ENCODE measurements at regions not wholly inside any gene's neighbourhood (a gene's known extent, or its start where the extent isn't known, plus 50 kb on each side); places are given as distances from the start of the nearest gene placed in this dataset.
"Not testable (repeated sequence)": the region's sequence is repeated elsewhere in the genome, so short reads cannot be mapped to it uniquely, and the experiment has no call there.

DNA sequence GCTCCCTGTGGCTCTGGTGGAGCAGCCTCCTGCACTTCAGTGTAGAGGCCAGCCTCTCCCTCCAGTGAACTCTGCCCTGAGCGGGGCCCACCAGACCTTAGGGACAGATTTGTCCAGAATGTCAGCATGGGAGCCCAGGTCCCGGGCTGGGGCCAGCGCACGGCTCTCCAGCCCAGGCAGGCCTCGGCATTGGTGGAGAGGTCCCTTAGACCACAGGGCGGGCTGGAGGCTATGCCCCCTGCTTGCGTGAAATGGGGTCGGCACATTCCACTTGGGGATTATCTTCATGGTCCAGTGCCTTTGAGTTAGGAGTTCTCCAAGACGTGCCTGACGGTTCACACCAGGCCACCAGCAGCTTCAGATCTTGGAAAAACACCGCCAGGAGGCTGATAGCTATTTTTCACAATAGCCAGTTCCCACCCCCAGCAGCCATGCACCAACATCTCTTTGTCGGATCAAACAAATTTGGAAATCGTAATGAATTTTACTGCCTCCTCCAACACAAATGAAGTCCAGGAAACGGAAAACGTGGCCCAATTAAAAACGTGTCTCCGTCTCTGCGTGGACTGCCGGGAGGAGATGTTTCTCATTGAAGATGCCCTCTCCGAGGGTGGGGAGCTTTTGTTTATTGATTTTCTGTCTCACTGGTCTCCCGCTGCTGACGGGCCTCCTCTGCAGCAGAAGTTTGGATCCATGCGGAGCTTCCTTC is 110.0 kb upstream of the CIBAR2 start:
- no peak for DNase-seq

DNA sequence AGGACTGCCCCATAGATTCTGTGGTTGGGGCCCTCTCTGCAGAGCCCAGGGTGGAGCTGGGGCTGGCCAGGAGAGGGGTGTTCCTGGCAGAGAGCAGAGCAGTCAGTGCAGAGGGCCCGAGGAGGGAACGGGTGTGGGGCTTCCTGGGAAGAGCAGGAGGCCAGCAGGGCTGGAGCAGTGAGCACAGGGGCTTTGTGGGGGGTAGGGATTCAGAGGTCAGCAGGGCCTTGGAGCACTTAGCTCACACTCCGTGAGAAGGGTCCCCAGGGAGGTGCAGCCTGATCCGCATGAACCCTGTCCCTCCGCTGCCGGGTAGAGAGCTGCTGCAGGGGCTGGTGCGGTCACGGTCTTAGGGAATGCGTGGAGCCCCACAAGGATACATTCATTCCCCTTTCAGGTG is 113.0 kb upstream of the CIBAR2 start:
- DNase-seq: no peak

DNA sequence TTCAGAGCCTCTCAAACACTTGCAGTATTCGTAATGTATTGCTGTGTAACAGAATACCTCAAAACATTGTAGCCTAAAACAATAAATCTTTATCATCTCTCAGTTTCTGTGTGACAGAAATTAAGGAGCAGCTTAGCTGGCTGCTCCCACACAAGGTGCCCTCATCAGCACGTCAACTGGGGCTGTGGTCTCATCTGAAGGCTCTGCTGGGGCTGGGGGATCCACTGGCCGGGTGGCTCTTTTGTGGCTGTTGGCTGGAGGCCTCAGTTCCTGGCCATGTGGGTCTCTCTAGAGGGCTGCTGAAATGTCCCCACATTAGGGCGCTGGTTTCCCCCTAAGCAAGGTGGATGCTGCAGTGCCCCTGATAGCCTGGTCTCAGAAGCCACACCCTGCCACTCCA is 113.4 kb upstream of the CIBAR2 start:
- no peak for DNase-seq

DNA sequence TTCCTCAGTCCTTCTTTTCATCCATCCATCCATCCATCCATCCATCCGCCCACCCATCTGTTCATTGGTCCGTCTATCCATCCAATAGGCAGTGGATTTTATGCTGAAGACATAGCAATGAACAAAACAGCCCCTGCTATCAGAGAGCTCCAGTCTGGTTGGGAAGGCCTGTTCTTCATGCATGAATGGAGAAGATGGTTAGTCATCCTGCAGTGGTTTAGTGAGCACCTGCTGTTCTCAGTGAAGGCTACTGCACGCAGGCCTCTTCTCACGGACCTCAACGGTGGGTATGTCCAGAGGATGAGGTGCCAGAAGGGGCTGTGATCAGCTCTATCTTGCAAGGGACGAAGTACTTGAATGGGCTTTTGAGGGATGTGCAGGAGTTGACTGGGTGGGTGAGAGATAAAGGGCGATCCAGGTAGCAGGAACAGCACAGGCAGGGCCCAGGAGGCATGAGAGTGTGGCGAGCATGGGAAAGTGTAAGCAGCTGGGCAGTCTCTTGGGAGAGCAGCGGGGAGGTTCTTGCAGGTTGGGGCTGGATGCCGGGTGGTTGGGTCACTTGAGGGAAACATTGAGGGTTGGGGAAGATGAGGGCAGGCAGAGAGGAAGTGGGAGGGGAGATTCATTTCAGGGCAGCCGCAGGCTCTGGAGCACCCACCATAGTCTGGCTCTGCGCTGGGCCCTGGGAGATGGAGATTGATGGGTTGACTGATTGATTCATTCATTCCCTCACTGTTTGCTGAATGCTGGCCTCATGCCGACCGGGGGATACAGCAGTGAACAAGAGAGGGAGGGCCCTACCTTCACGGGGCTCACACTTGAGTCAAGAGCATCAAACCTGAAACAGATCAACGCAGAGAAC is 115.0 kb upstream of the CIBAR2 start:
- no peak for DNase-seq

DNA sequence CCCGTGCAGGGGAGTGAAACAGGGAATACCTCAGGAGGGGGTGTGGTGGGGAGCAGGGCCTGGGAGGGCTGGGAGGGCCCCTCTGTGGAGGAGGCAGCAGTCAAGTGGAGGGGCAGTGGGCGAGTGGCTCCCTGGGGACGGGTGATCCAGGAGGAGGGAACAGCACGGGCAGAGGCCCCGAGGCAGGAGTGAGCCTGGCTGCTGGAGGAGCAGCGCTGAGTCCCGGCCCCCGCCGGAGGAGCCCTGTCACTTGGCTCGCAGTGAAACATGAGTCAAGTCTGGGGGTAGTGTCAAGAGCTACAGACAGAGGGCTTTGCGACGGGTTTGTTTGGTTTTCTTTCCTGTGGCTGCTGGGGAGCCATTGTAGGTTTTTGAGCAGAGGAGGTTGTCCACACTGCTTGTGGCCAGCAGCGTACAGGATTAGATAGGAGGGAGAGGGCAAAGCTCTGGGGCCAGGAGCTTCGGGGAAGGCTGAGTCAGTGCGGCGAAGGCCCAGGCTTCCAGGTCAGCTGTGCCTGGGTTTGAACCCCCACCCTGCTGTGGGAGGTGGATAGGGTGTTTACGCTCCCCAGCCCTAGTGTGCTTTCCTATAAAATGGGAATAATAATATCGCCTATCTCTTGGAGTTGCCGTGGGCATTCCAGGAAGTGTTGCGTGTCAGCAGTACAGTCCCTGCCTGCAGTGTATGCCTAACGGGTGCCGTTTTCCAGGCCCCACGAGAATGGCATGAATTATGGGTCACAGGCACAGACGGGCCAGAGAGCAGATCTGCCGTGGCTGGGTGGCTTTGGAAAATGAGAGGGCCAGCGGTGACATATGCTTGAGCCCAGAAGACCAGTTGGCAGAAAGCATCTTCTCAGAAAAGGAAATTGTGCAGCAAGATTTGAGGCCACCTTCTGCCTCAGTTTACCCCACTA is 115.9 kb upstream of the CIBAR2 start:
- no peak for DNase-seq

DNA sequence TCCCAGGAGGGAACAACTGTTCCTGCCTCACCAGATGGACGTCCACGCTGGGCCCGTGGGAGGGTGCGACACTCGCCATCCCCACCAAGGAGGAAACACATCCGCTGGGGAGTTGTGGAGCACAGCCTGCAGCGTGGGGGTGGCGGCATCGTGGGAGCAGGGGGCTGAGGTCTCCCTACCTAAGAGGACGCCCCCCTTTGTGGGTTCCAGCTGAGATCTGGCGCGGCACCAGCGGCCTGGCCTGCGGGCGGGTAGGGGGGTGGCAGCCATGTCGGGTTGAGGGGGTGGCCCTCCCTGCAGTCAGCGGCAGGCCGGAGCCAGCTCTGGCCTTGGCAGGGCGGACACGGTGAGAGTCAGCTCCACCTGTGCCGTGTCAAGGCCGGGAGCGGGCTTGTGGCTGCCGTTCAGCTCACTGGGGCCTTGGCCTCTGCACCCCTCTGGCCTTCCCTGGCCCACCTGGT is 116.7 kb upstream of the CIBAR2 start:
- no peak for DNase-seq

DNA sequence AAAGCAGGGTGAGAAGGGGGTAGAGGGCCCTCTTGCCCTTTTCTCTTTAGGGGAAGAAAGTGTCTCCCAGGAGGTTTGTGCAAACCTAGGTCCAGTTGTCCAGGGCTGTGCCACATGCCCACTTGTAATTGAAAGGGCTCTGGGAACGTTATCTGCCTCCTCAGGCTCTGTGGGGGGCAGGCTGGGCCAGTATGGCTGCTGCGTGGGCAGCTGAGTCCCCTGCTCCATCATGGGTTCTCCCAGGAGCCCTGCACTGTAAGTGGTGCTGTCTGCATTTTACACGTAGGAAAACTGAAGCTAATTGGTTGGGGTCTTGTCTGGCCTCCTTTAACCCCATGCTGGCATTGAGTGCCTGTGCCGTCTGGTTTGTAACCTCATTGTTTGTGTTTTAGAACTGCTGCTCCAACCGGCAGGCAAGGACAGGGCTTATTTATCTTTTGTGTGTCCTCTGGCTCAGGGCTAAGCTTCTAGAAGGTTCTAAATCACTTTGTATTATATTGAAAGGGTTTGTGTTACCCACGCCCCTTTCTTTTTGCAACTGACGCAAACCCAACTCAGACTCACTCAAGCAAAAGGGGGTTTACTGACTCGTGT is 117.7 kb upstream of the CIBAR2 start:
- no peak for DNase-seq

DNA sequence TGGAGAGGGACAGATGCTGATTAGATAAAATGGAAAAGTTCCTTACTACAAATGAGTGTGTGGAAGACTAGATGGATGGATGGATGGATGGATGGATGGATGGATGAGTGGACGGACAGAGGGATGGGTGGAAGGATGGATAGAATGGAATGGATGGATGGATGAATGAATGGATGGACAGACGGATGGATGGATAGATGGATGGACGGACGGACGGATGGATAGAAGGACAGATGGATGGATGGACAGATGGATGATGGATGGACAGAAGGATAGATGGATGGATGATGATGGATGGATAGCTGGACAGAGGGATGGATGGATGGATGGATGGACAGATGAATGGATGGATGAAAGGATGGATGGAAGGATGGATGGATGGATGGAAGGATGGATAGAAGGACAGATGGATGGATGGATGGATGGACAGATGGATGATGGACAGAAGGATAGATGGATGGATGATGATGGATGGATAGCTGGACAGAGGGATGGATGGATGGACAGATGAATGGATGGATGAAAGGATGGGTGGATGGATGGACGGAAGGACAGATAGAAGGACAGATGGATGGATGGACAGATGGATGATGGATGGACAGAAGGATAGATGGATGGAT is 118.6 kb upstream of the CIBAR2 start:
- not testable (repeated sequence) for DNase-seq

DNA sequence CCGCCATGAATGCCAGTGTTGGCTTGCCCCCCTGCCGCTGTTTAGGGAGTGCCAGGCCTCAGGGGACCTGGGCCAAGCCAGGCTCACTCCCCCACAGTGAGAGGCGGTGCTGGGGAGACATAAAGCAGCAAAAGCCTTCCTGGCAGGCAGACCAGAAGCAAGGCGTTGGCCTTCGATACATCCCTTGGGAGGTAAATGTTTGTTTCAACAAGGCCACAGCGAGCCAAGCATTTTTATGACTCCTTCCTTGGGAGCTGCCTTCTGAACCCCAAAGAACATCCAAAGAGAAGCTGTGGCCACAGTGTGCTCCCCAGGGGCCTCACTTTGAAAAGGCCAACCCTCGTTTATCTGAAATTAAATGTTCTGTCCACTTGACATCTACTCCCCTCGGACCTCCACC is 119.7 kb upstream of the CIBAR2 start:
- DNase-seq: no peak

DNA sequence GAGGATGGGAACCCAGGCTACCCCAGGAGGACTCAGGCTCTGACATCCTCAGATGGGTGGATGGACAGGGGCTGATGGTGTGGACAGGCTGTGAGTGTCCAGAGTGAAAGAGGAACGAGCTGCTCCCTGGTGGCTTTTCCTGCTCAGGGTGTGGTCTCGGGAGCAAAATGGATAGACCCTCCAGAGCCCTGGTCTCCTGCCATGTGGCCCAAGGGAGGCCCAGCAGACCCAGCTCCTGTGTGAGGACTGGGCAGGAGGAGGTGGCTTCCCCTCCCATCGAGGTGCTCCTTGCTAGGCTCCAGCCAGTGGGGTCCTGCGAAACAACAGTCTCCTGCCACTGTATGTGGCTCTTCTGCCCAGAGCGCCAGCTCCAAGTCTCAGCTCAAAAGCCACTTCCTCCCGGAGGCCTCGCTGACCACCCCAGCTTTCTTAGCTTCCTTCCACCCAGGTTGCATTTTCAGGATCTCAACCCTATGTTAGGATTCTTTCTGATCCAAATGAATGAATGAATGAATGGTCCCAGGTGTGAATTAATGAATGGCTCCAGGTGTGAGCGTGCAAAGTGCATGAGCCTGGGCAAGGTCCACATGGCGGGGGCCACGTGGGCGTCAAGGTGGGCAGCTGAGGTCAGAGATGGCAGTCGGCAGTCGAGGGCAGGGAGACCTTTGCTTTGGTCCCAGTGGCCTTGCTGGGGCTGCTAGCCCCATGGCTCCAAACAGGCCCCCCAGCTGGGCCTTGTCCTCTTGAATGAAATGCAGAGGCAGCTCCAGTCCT is 120.3 kb upstream of the CIBAR2 start:
- DNase-seq: no peak

DNA sequence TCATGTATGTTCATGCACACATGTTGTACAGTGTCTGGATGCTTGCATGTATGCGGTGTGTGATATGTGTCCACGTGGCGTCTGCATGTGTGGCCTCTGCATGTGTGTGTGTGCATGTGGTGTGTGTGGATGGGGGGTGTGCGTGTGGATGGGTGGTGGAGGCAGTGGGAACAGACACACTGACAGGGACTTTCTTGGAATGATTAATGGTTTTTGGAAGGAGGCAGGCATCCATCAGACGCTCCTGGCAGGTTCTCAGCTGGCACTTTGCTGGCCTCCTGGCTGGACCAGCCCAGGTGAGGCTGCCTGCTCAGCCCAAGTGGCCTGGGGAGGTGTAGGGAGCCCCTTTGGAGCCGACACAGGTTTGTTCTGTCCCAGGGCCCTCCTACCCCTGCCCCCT is 121.2 kb upstream of the CIBAR2 start:
- no peak for DNase-seq

DNA sequence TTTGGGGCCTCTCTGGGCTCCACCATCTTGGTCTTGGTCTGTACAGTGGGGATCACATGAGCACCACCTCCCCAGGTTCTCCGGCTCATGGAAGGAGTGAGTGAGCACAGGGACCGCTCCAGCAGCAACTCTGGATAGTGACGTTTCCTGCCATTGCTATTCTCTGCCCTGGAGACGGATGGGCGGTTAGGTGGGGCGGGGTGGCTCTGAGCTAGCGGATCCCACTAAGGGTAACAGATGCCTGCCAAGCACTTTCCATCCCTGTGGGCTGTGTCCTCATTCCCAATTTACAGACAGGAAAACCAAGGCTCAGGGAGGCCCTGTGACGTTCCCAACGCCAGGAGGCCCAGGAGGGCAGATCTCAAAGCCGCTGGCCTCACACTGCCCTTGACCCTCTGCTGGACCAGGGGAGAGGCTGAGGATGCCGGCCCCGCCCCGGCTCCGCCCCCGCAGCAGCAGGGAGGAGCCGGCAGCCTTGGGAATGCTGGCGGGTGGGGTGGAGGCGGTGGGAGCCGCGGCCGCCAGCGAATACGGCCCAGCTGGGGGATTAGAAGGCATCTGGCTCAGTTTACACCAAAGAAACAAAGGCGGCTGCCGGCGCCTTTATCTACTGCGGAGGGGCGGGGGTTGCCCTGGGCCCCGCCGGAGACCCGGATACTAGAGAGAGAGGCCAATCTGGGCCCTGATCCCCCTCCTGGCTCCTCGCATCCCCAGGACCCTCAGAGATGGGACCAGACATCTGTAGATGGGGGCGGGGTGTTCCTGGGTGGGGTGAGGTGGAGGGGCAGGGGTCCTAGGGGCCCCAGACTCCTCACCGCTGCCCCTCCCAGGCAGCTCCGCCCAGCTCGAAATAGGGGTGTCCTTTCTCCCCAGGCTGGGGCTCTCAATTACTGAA is 122.3 kb upstream of the CIBAR2 start:
- DNase-seq: no peak

DNA sequence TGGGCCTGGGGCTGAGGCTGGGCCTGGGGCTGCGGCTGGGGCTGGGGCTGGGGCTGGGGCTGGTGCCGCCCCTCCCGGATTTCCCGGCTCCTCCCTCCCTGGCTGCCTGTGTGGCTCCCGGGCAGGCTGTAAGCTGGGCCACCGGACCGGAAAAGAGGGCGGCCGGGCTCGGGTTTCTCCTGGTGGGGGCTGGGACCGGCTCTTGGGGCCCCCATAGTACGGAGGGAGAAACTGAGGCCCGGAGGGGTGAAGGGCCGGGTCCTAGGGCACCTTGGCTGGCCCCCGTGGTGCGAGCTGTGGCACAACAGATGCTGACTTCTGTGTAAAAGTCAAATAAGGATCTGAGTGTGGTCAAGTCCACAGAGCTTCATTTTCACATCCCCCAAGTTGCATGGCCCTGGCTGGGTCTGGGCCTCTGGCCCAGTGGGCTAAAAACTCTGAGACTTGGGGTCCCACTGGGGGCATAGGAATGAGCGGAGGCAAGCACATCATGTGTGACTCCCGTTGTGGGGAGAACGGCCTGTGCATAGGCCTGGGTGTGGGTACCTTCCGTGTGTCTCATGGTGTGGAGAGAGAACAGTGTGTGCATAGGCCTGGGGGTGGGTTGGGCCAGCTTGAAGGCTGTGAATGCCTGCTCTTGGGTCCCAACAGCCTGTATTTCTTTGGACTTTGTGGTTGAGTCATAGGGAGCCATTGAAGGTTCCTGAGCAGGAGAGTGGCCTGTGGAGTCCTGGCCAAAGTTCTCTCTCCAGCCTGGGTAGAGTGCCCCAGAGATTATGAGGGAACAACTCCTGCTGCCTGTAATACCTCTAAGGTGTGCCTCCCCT is 123.9 kb upstream of the CIBAR2 start:
- no peak for DNase-seq

DNA sequence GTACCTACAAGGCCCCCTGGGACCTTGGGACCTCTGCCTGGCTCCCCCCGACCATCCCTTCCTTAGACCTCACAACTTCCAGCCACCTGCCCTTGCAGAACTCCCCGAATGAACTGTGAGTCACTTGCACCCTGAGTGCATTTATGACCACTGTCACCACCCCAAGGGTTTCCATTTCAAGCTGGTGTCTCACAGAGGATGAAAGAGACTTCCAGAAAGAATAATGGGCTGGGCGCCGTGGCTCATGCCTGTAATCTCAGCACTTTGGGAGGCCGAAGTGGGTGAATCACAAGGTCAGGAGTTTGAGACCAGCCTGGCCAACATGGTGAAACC is 124.5 kb upstream of the CIBAR2 start:
- no peak for DNase-seq

DNA sequence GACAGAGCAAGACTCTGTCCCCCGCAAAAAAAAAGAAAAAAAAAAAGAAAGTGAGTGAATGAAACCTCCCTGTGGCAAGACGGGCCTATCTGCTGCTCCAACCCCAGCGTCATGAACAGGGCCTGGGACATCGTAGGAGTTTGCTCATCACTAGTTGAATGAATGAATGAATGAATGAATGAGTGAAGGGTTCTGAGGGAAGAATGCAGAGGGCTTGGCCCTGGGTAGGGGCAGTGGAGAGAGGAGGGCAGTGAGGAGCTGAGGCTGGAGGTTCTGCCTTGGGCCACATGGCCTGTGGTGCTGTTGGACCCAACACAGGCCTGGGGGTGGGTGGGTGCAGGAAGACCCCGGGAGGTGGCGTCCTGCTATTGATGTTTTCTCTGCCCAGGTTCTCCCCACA is 125.5 kb upstream of the CIBAR2 start:
- DNase-seq: no peak

DNA sequence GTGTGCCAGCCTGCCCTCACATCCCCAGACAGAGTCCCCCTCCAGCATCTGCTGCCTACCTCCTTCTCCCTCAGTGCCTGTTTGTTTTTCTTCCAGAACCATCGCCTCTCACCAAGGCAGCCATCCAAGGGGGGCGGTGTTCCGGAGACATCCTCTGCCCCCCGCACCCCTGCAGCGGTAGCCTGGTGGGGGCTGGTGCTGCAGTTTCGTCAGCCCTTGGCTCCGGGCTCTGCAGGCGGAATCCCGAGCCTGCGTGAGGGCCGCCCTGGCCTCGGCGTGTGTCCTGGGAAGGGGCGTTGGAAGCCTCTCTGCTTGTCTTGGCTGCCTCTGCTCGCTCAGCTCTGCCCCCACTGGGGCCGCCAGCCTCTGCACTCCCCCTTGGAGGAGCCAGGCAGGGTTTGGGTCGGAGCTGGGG is 126.0 kb upstream of the CIBAR2 start:
- no peak for DNase-seq

DNA sequence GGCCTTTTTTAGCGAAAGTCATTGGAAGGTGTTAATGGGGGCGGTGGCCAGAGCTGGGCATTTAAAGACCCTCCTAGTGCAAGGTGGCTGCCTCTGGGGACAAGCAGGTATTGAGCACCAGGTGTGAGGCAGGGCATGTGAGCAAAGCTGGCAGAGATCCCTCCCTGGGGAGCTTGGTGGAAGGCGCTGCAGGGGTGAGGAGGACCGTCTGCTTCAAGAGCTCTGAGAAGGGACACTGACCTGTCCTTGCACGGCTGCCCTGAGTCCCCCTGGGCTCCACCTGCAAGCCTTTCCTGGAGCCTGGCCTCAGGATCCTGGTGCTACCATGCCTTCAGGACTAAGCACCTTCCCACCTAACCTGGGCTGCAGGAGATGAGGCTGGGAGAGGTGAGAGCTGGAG is 127.0 kb upstream of the CIBAR2 start:
- no peak for DNase-seq

DNA sequence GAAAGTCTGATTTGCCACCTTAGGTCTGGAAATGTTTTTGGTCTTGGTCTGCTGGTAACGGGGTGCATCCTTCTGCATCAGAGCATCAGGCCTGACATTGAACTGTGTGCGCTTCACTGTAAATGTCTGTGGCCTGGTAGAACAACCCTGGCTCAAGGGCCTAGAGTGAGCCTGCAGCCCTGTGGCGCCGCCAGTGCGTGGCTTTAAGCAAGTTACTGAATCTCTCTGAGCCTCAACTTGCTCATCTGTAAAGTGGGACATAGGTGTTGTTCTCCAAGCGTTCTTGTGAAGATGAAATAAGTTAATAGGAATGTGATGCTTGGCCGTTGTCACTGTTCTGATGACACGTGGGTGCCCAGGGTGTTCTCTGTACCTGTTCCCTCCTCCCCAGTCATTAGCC is 127.6 kb upstream of the CIBAR2 start:
- DNase-seq: no peak
